Hematopoietic multipotent progenitor cell treated with erythropoietin and hydrocortisone succinate and interleukin-3 and kit ligand, for 6 days (in vitro differentiated cells): ENCODE measurements at regions not wholly inside any gene's neighbourhood (a gene's known extent, or its start where the extent isn't known, plus 50 kb on each side); places are given as distances from the start of the nearest gene placed in this dataset.
"Not testable (repeated sequence)": the region's sequence is repeated elsewhere in the genome, so short reads cannot be mapped to it uniquely, and the experiment has no call there.

Experiments used
- DNase-seq: peaks from one replicate; pipeline ENCODE4 v3.0.0-alpha.2; 2015

- no peak for DNase-seq
Measured at GRCh38 chr2:59191781-59192180, 950.7 kb upstream of the FANCL start.

DNA sequence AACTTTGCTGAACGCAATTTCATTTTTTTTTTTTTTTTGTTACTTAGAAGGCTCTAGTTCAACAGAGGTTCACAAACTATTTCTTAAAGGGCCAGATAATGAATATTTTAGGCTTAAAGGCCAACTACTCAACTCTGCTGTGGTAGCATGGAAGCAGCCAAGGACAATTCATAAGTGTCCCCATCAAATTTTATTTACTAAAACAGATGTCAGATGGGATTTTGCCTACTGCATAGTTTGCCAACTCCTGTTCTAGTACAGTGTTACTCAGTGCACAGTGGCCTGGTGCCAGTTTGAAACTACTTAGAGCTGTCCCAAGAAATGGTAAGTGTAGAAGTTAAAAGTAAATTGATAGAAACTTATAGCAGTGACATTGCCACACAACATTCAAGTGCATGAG is 949.4 kb upstream of the FANCL start:
- DNase-seq: no peak

- DNase-seq: peak; percentile 23
Measured at GRCh38 chr2:59184276-59185020, 943.3 kb upstream of the FANCL start.

DNA sequence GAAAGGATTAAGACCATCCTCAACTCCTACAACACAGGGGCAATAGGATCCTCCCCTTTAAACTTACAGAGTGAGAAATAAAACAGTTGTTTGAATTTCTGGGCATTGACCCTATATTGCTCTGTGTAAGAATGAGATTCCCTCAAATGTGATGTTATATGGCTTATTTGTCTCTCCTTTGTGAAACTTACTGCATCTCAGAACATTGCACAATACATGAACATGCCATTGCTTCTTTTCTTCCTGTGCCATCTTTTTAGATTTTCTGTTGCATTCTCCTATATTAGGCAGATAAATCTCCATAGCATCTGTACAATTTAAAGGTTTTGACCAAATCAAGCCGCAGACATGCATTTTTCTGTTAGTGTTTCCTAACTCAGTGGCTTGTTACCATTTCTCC is 941.9 kb upstream of the FANCL start:
- no peak for DNase-seq

DNA sequence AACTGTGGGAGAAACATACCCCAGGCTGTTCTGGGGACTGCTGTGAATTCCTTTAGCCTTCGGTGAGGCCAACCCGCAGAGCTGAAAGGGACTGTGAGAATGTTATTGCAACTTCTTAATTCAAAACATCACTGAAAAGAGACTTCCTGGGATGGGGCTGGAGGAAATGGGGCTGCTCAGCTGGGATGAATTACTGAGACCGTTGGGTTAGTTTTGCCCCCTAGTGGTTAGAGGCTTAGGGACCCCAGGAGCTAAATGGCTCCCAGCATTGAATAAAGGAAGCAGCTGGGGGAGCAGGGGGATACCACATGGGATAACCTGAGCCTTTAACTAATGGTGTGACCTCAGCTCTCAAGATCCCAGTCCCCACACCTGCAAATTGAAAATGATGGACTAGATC is 941.1 kb upstream of the FANCL start:
- peak; percentile 76 for DNase-seq

DNA sequence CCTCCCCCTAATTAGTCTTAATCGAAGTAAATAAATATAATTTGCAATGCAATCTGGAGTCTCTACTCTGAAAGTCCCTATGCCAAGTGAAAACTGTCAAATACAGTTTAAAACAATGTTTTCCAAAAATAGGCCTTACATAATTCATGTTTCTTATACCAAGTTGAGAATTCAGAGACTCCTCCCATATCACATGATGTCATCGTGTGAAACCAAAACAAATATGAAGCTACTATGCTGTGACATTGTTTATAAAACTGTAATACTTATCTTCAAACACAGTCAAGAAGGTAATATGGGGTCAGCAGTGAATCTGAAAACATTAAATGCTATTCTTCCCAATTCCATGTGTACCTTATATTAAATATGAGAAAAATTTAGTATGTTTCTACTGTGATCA is 940.2 kb upstream of the FANCL start:
- DNase-seq: no peak

DNA sequence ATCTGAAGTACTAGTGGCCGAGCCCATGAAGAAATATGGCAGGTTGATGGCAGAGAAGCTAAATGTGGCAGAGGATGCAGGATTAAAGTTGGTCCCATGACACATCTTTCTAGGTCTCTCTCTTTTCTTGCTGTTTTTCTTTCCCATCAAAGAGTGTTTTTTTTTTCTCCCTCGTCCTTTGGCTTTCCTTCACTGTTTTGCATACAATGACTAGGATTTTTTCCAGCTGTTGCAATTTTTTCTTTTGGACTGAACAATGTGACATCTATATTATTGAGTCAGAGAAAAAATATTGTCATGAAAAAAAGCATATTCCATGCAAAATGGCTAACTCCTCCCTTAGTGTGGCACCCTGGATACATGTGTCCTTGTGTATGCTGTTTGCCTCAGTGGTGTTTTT is 939.5 kb upstream of the FANCL start:
- no peak for DNase-seq

DNA sequence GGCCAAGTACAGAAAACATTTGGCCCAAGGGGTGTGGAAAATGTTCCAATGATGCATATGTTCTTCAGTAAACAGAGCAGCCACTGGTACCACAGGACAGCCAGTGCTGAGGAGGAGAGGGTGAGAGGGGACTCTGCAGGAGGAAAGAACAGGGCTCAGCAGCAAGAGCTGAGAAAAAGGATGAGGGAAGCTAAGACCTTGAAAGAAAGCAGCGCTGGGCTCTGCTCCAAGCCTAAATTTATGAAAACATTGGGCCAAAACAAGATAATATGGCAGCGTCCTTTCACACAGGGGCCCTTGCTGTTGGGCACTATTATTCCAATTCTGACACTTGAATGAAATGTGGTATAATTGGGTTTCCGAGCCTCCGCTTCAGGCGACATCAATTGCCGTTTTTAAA is 939.0 kb upstream of the FANCL start:
- no peak for DNase-seq

- DNase-seq: no peak
Measured at GRCh38 chr2:59177748-59178147, 936.6 kb upstream of the FANCL start.

GRCh38 chr2:59176737-59177136 is 935.6 kb upstream of the FANCL start:
- peak; percentile 70 for DNase-seq

- no peak for DNase-seq
Measured at GRCh38 chr2:59174536-59175243, 933.6 kb upstream of the FANCL start.

DNA sequence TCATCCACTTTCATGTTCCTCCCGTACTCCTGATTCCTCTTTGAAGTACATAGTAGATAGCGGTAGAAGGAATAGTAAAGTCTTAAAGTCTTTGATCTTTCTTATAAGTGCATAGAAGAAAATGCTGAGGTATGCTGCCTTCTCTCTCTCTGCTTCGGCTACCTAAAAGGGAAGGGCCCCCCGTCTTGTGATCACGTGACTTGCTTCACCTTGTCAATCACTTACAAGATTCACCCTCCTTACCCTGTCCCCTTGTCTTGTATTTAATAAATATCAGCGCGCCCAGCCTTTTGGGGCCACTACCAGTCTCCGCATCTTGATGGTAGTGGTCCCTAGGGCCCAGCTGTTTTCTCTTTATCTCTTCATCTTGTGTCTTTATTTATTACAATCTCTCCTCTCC is 932.2 kb upstream of the FANCL start:
- DNase-seq: no peak

- no peak for DNase-seq
Measured at GRCh38 chr2:59171019-59171418, 929.9 kb upstream of the FANCL start.

GRCh38 chr2:59168766-59169165 is 927.6 kb upstream of the FANCL start:
- peak; percentile 90 for DNase-seq

GRCh38 chr2:59167514-59167913 is 926.4 kb upstream of the FANCL start:
- no peak for DNase-seq

GRCh38 chr2:59157908-59158307 is 916.8 kb upstream of the FANCL start:
- not testable (repeated sequence) for DNase-seq

- no peak for DNase-seq
Measured at GRCh38 chr2:59151805-59152204, 910.7 kb upstream of the FANCL start.

DNA sequence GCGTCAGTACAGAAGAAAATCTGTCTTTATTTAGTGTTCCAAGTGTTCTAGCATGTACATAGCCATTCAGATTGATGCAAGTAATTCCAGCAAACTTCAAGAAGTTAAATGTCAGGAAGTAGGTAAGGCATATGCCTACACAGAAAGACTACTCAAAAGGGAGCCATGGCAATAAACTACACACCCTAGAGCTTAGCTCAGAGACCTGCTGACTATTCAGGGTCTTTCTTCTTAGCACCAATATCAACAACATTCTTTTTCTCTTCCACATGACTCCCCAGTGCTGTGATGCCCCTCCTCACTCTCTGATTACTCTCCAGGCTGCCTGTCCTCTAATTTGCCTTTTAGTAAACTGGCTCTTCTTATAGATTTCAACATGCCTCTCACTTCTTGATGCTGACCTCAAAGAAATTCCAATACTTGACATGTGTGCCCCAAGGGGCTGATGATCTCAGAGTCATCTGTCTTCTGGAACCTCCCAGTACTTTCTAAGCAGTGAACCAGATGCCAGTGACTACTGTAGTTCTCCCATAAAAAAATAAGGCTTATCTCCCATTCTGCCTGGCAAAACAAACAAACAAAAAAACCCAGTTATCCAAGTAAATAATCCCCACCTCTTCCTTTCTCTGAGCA is 909.2 kb upstream of the FANCL start:
- no peak for DNase-seq

DNA sequence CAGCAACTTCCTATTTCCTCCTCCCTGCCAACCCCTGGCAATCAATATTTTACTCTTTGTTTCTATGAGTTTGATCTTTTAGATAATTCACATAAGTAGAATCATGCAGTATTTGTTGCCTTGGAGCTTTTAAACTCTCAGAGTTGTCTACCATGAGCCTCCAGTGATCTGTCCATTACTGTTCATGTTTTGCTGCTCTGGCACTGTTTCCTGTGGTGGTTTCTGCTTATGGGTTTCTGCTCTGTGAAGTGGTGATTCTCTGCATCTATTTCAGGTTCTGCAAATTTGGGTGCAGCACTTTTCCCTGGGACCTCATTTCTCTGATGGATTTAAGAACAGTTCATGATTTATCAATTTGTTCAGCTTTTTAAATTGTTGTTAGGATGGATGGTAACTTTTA is 908.1 kb upstream of the FANCL start:
- no peak for DNase-seq

GRCh38 chr2:59112258-59112657 is 871.1 kb upstream of the FANCL start:
- no peak for DNase-seq

DNA sequence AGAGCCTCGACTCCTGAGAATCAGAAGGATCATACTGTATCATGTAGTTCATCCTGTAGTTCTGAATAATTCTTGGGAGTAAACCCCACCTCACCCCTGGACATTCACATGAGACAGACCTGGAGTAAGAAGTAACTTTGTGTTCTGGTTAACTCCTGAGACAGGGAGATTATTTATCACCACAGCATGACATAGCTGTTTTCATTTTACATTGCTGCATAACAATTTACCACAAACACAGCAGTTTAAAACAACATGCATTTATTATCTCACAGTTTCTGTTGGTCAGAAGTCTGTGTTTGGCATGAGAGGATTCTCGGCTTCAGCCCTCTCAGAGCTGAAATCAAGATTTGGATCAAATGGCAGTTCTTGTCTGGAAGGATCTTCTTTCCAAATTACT is 855.8 kb upstream of the FANCL start:
- peak; percentile 64 for DNase-seq

DNA sequence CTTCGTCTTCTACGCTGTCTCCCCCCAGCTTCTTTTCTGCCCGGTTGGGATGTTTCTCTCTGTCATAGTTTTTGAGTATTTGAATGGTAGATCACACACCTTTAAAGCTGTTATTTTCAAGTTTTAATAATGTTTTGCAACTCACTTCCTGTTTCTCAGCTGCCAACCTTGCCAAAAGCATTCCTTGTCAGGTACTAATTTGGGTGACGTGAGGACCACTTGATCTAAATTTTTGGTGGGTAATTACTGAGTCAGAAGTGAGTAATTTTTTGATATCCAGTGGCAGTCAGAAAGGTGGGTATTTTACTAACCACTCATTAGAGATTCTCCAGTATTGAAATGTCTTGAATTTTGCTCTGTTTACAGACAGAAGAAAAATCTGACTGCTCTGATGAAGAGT is 852.4 kb upstream of the FANCL start:
- DNase-seq: no peak

DNA sequence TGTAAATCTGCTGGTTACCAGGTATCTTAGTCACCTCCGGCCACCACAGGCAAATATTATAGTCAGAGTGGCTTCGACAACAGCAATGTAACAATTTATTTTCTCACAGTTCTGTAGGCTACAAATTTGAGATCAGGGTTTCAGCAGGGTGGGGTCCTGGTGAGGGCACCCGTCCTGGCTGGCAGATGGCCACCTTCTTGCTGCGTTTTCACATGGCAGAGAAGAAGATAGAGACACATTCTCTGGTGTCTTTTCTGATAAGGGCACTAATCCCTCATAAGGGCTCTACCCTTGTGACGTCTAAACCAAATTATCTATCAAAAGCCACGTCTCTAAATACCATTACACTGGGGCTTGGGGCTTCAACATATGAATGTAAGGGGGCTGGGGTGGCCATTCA is 843.2 kb upstream of the FANCL start:
- peak; percentile 82 for DNase-seq
